ACC112 (cell line): ENCODE measurements at regions not wholly inside any gene's neighbourhood (a gene's known extent, or its start where the extent isn't known, plus 50 kb on each side); places are given as distances from the start of the nearest gene placed in this dataset.

ENCODE experiments used
- H2AFZ ChIP-seq: fragments of 200-600 bp; sonication (generic); one replicate; pipeline ENCODE4 v1.6.0; 2017; ENCODE audit warnings: antibody characterized with exemption, low read length; ENCODE audit not compliant: unreplicated experiment
- H3K27ac ChIP-seq: fragments of 200-600 bp; sonication (generic); 2 replicates; pipeline ENCODE4 v1.5.1; 2014; ENCODE audit warnings: low read depth, mild to moderate bottlenecking, antibody characterized with exemption, low read length, moderate library complexity
- H3K27me3 ChIP-seq: fragments of 200-600 bp; sonication (generic); 2 replicates; pipeline ENCODE4 v1.6.1; 2014; ENCODE audit warnings: mild to moderate bottlenecking, antibody characterized with exemption, low read length, moderate library complexity, mixed read lengths; ENCODE audit not compliant: insufficient read depth
- H3K36me3 ChIP-seq: fragments of 200-600 bp; sonication (generic); 2 replicates; pipeline ENCODE4 v1.6.1; 2016; ENCODE audit warnings: mild to moderate bottlenecking, antibody characterized with exemption, low read length, moderate library complexity, mixed read lengths; ENCODE audit not compliant: insufficient read depth
- H3K4me1 ChIP-seq: fragments of 200-600 bp; sonication (generic); one replicate; pipeline ENCODE4 v1.6.1; 2016; ENCODE audit warnings: low read length, mixed read lengths; ENCODE audit not compliant: insufficient read depth, unreplicated experiment, control insufficient read depth
- H3K4me3 ChIP-seq: fragments of 200-600 bp; sonication (generic); 2 replicates; pipeline ENCODE4 v1.5.1; 2014; ENCODE audit warnings: mild to moderate bottlenecking, low read depth, low read length
- H3K79me2 ChIP-seq: fragments of 200-600 bp; sonication (generic); one replicate; pipeline ENCODE4 v1.6.0; 2016; ENCODE audit warnings: low read length; ENCODE audit not compliant: control insufficient read depth, unreplicated experiment, insufficient read depth

DNA sequence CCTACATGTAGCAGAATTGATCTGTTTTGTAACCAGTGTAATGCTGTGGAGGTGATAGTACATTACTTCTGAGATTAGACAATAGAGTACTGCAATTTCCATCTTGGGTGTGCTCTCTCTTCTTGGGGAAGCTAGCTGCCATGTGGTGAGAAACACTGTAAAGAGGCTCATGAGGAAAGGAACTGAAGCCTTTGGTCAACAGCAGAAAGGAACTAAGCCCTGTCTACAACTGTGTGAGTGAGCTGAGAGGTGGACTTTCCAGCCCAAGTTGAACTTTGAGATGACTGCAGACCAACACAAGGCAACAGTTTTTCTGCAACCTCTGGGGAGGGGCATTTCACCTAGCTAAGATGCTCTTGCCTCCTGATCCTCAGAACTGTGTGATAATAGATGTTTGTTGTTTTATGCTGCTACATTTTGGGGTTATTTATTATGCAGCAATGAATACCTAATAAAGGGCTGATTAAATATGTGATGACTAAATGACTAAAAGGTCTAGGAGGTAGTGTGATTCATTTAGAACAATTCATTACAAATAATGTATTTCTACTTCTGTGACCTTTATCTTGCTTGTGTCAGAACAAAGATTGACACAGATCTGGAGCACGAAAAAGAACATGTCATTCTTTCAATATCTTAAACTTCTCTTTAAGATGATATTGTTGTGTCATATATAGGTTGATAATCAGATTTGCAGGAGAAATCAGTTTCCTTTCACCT is 121.6 kb upstream of the THRB start:
- H3K27ac ChIP-seq = no peak overlapping the region
- H3K4me3 ChIP-seq = no peak overlapping the region
- H3K36me3 ChIP-seq = no peaks in the 10 kb centered on the region
- H3K79me2 ChIP-seq = no peaks in the 10 kb centered on the region
- H2AFZ ChIP-seq = no peak overlapping the region
- no peaks in the 10 kb centered on the region for H3K27me3 ChIP-seq
- peaks cover 3% of the 10 kb centered on the region for H3K4me1 ChIP-seq

- Histone ChIP-seq H3K4me1 (no peaks in the 10 kb centered on the region), H2AFZ (no peak overlapping the region), H3K27ac (no peak overlapping the region), H3K36me3 (no peaks in the 10 kb centered on the region), H3K79me2 (no peaks in the 10 kb centered on the region), H3K4me3 (no peak overlapping the region), H3K27me3 (no peaks in the 10 kb centered on the region)
These were observed 127.5 kb upstream of the THRB start for GRCh38 chr3:24622138-24622537.

DNA sequence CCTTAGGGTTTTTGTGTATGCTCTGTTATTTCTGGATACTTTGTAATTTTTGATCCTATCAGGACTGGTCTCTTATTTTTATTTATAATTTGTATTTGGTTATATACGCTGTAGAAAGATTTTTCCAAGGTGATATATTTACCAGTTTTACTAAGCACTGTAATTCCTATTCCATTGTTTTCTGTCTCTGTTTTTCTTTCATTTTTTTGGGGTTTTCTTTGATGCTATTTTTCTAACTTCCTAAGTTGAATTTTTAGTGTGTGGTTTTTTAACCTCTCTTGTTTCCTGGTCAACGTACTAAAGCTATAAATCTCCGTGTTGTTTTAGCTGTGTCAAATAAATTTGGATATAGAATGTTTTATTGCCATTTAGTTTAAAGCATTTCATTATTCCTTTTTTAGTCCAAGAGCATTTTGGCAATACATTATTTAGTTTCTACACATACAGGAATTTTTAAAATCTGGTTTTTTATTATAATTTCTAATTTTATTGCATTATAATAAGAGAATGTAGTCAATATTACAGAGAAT is 128.1 kb upstream of the THRB start:
- Histone ChIP-seq H3K4me3 (no peak overlapping the region), H2AFZ (no peak overlapping the region), H3K27ac (no peak overlapping the region), H3K4me1 (no peaks in the 10 kb centered on the region), H3K36me3 (no peaks in the 10 kb centered on the region), H3K27me3 (no peaks in the 10 kb centered on the region), H3K79me2 (no peaks in the 10 kb centered on the region)

DNA sequence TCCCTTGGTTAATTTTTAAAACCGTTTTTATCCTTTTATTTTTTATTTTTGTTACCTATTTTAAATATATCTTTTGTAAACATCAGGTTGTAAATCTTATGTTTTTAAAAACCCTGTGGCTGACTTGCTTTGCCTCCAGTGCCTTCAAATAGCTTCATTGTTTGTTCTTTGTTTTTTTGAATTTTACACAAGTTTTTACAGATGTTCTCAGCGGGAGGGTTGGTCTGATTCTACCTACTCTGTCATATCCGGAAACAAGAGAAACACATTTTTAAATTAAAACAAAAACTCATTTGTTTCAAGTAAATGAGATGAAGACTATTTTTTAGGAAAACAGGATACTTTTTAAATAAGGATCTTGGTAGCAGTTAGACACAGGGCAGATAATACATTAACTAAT is 129.0 kb upstream of the THRB start:
- Histone ChIP-seq H3K27me3 (no peaks in the 10 kb centered on the region), H3K4me3 (no peak overlapping the region), H3K79me2 (no peaks in the 10 kb centered on the region), H3K27ac (no peak overlapping the region), H3K4me1 (no peaks in the 10 kb centered on the region), H2AFZ (no peak overlapping the region), H3K36me3 (no peaks in the 10 kb centered on the region)

- Histone ChIP-seq H3K27ac (no peak overlapping the region), H3K36me3 (no peaks in the 10 kb centered on the region), H3K4me1 (no peaks in the 10 kb centered on the region), H3K27me3 (no peaks in the 10 kb centered on the region), H3K4me3 (no peak overlapping the region), H2AFZ (no peak overlapping the region), H3K79me2 (no peaks in the 10 kb centered on the region)
These were observed 130.5 kb upstream of the THRB start for GRCh38 chr3:24624938-24625681.

- no peak overlapping the region for H3K27ac ChIP-seq
- H3K36me3 ChIP-seq = no peaks in the 10 kb centered on the region
- H3K79me2 ChIP-seq = no peaks in the 10 kb centered on the region
- H3K4me1 ChIP-seq = no peaks in the 10 kb centered on the region
- no peaks in the 10 kb centered on the region for H3K27me3 ChIP-seq
- H2AFZ ChIP-seq = no peak overlapping the region
- no peak overlapping the region for H3K4me3 ChIP-seq
These were observed 134.0 kb upstream of the THRB start for GRCh38 chr3:24628523-24629258.

- Histone ChIP-seq H3K79me2 (no peaks in the 10 kb centered on the region), H2AFZ (no peak overlapping the region), H3K27ac (no peak overlapping the region), H3K4me1 (no peaks in the 10 kb centered on the region), H3K27me3 (no peaks in the 10 kb centered on the region), H3K36me3 (no peaks in the 10 kb centered on the region), H3K4me3 (no peak overlapping the region)
These were observed 136.8 kb upstream of the THRB start for GRCh38 chr3:24631481-24631880.

DNA sequence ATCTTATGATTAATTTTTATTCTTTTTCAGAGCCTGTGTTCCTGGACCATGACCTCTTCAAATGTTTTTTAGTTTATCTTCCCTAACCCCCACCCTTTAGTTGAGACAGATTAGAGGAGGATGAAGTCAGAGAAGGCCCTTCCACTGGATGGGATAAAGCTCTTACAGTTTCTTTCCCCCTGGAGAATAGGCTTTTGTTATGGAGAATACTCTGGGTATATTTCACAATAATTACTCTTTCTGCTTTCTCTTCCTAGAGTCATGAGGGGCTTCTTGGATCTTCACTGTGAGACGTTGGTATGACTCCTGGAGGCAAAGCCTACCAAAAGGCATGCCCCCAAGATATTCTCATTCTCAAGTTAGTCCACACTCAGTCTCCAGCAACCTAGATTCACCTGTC is 144.4 kb upstream of the THRB start:
- no peaks in the 10 kb centered on the region for H3K79me2 ChIP-seq

DNA sequence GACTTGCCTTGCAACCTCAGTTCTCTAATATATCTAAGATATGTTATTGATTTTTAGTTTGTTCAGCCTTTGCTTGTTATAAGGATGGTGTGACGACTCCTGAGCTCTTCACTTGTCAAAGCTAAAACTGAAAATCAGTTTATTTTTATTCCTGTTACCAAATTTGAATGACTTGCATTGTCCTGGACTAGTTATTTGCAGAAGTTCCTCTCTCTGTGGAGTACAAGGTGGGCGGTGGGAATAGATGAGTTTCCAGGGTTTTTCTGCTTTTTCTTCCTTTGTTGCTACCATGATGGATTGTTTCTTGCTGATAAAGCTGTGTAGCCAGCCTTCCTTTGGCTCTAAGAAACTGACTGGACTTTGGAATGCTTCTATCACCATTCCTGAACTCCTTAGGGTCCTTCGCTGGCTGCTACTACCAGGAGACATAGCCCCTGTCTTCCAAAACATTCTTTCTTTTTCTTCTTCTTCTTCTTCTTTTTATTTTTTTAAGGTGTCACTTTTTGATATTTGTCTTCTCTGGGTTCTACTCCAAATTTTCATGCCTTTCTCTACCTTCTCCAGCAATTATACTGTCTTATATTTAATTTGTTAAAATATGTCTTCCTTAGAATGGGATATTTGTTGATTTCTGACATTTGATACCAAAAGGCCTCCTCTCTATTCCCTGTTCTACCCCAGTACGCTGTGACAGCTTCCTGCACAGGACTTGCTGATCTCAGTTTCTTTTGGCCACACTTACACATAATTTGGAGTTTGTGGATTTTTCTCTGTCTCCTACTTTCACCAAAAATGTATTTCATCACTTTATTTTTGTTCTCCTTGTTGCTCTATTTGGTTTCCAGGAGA is 145.1 kb upstream of the THRB start:
- no peaks in the 10 kb centered on the region for H3K27me3 ChIP-seq
- peak overlapping the region; percentile 85 for H2AFZ ChIP-seq
- peaks cover 8% of the 10 kb centered on the region for H3K4me1 ChIP-seq
- no peaks in the 10 kb centered on the region for H3K36me3 ChIP-seq
- no peak overlapping the region for H3K27ac ChIP-seq
- H3K79me2 ChIP-seq = no peaks in the 10 kb centered on the region
- H3K4me3 ChIP-seq = no peak overlapping the region

More for the DNA sequence above, 144.4 kb upstream of the THRB start:
- Histone ChIP-seq H3K27ac (no peak overlapping the region), H3K4me3 (no peak overlapping the region), H2AFZ (no peak overlapping the region), H3K4me1 (peaks cover 8% of the 10 kb centered on the region), H3K36me3 (no peaks in the 10 kb centered on the region), H3K27me3 (no peaks in the 10 kb centered on the region)

GRCh38 chr3:24640330-24640877 is 145.8 kb upstream of the THRB start:
- Histone ChIP-seq H3K4me3 (no peak overlapping the region), H3K36me3 (no peaks in the 10 kb centered on the region), H3K4me1 (peaks cover 8% of the 10 kb centered on the region), H3K79me2 (no peaks in the 10 kb centered on the region), H3K27ac (no peak overlapping the region), H2AFZ (peak overlapping the region; percentile 85), H3K27me3 (no peaks in the 10 kb centered on the region)
